Islet precursor cell (in vitro differentiated cells): ENCODE measurements at regions not wholly inside any gene's neighbourhood (a gene's known extent, or its start where the extent isn't known, plus 50 kb on each side); places are given as distances from the start of the nearest gene placed in this dataset.

ENCODE experiments used
- DNase-seq: peaks from one replicate; pipeline ENCODE4 v3.0.0-alpha.2; 2018

GRCh38 chr13:108439556-108439955, 170.0 kb downstream of the TNFSF13B start:
- no peak for DNase-seq

- DNase-seq, result no peak
Measured at GRCh38 chr13:108444448-108444847, 174.9 kb downstream of the TNFSF13B start.

- DNase-seq, result no peak
Measured at GRCh38 chr13:108448891-108449290, 179.4 kb downstream of the TNFSF13B start.

- no peak for DNase-seq
Measured at GRCh38 chr13:108451121-108451520, 178.3 kb upstream of the MYO16 start.

GRCh38 chr13:108455320-108455719, 174.1 kb upstream of the MYO16 start:
- DNase-seq, result no peak

GRCh38 chr13:108460043-108460442, 169.4 kb upstream of the MYO16 start:
- no peak for DNase-seq

GRCh38 chr13:108460746-108461145, 168.7 kb upstream of the MYO16 start:
- DNase-seq, result no peak

GRCh38 chr13:108463340-108463739, 166.1 kb upstream of the MYO16 start:
- DNase-seq, result no peak

- no peak for DNase-seq
Measured at GRCh38 chr13:108470921-108471320, 158.5 kb upstream of the MYO16 start.

GRCh38 chr13:108475181-108475580, 154.2 kb upstream of the MYO16 start:
- no peak for DNase-seq

- DNase-seq, result no peak
Measured at GRCh38 chr13:108477376-108477775, 152.0 kb upstream of the MYO16 start.

- no peak for DNase-seq
Measured at GRCh38 chr13:108478179-108478578, 151.2 kb upstream of the MYO16 start.

- DNase-seq, result no peak
Measured at GRCh38 chr13:108483981-108484380, 145.4 kb upstream of the MYO16 start.

- no peak for DNase-seq
Measured at GRCh38 chr13:108486096-108486495, 143.3 kb upstream of the MYO16 start.

- no peak for DNase-seq
Measured at GRCh38 chr13:108494991-108495645, 134.3 kb upstream of the MYO16 start.

- DNase-seq, result no peak
Measured at GRCh38 chr13:108495646-108496361, 133.6 kb upstream of the MYO16 start.

- DNase-seq, result no peak
Measured at GRCh38 chr13:108496362-108497210, 132.8 kb upstream of the MYO16 start.

- no peak for DNase-seq
Measured at GRCh38 chr13:108500711-108501110, 128.7 kb upstream of the MYO16 start.

GRCh38 chr13:108508263-108508662, 121.1 kb upstream of the MYO16 start:
- no peak for DNase-seq

GRCh38 chr13:108525827-108526226, 103.6 kb upstream of the MYO16 start:
- DNase-seq, result no peak

GRCh38 chr13:108526286-108526685, 103.1 kb upstream of the MYO16 start:
- DNase-seq, result no peak

GRCh38 chr13:108527844-108528243, 101.6 kb upstream of the MYO16 start:
- no peak for DNase-seq

GRCh38 chr13:108528303-108528702, 101.1 kb upstream of the MYO16 start:
- DNase-seq, result no peak

GRCh38 chr13:108533842-108534241, 95.6 kb upstream of the MYO16 start:
- DNase-seq, result no peak
